ENCODE measurements at regions not wholly inside any gene's neighbourhood (a gene's known extent, or its start where the extent isn't known, plus 50 kb on each side); places are given as distances from the start of the nearest gene placed in this dataset.

GRCh38 chr12:111297703-111298426 lies 71.0 kb downstream of the PHETA1 start:
- TF ChIP-seq EZH2 (IDR thresholded peaks at IDR 0.05; ENCODE audit: borderline replicate concordance, insufficient read depth, low read length, poor library complexity, severe bottlenecking), result no peak
- TF ChIP-seq CTCF (IDR thresholded peaks at IDR 0.05; ENCODE audit: poor library complexity, severe bottlenecking), result no peak
- TF ChIP-seq POLR2AphosphoS5 (IDR thresholded peaks at IDR 0.05), result no peak
- TF ChIP-seq REST (IDR thresholded peaks at IDR 0.05; ENCODE audit: borderline replicate concordance), result no peak
- TF ChIP-seq TAF1 (IDR thresholded peaks at IDR 0.05; ENCODE audit: low read depth), result no peak
- no peak for TF ChIP-seq EP300 (conservative IDR thresholded peaks at IDR 0.05; ENCODE audit: poor library complexity, severe bottlenecking)
